B cell (primary cell): ENCODE measurements at regions not wholly inside any gene's neighbourhood (a gene's known extent, or its start where the extent isn't known, plus 50 kb on each side); places are given as distances from the start of the nearest gene placed in this dataset.

ENCODE experiments used
- ATAC-seq: fragments of 200-7000 bp; cut with Tn5 transposase; one replicate; pipeline ENCODE4 v1.10.0; 2021; ENCODE audit warnings: low read depth, mild to moderate bottlenecking, moderate number of reproducible peaks, moderate library complexity
- CTCF ChIA-PET: fragments of 350-600 bp; sonication (Branson Sonifier 250); formaldehyde crosslinking; loops from one replicate; lab custom pipeline; 2021; ENCODE audit warnings: antibody characterized with exemption, inconsistent platforms; lab: Charles Lee
- POLR2A ChIA-PET: fragments of 350-600 bp; sonication (Branson Sonifier 250); formaldehyde crosslinking; loops from one replicate; lab custom pipeline; 2021; ENCODE audit warnings: antibody characterized with exemption; lab: Charles Lee
- DNase-seq: peaks from one replicate; pipeline ENCODE4 v3.0.0; 2013
- H2AFZ ChIP-seq: 2 replicates; pipeline ENCODE4 v1.6.1; 2012; ENCODE audit warnings: mild to moderate bottlenecking, low read depth, low read length; ENCODE audit not compliant: insufficient read depth, poor library complexity, severe bottlenecking
- H3K27ac ChIP-seq, 2 donors: 1 replicate in 1 of 2; 2 replicates in 1 of 2; pipeline ENCODE4 v1.5.1; 2012 to 2013; ENCODE audit warnings: low read length in 2 of 2, mild to moderate bottlenecking in 2 of 2, moderate library complexity in 1 of 2
- H3K27me3 ChIP-seq, 4 experiments: fragments of 200-600 bp in 1 of 4; sonication (generic) in 1 of 4; replicated peaks in 1 of 4; 1 replicate in 2 of 4; 2 replicates in 2 of 4; pipeline versions ENCODE4 v1.6.1 to v1.7.0; 2013 to 2016; ENCODE audit warnings: low read length in 3 of 4, mild to moderate bottlenecking in 2 of 4, mixed read lengths in 1 of 4, moderate library complexity in 1 of 4; ENCODE audit not compliant: insufficient read depth in 4 of 4, control insufficient read depth in 3 of 4; ENCODE audit errors: control extremely low read depth in 1 of 4
- H3K36me3 ChIP-seq, 2 experiments: replicated peaks in 1 of 2; 1 replicate in 1 of 2; 2 replicates in 1 of 2; pipeline versions ENCODE4 v1.6.1 to v1.7.1; 2013; ENCODE audit warnings: low read length in 1 of 2; ENCODE audit not compliant: insufficient read depth in 2 of 2, control insufficient read depth in 1 of 2; ENCODE audit errors: control extremely low read depth in 1 of 2, extremely low read depth in 1 of 2
- H3K4me1 ChIP-seq, 2 donors: fragments of 200-600 bp in 1 of 2; sonication (generic) in 1 of 2; 1 replicate in 1 of 2; 2 replicates in 1 of 2; pipeline versions ENCODE4 v1.5.1 to v1.6.1; 2013 to 2017; ENCODE audit warnings: low read length in 2 of 2; ENCODE audit not compliant: control insufficient read depth in 2 of 2, insufficient read depth in 2 of 2
- H3K4me2 ChIP-seq: replicated peaks from 2 replicates; pipeline ENCODE3; 2012; ENCODE audit warnings: mild to moderate bottlenecking, low read depth, low read length; ENCODE audit not compliant: poor library complexity, severe bottlenecking
- H3K4me3 ChIP-seq, 5 experiments: fragments of 200-600 bp in 1 of 5; sonication (generic) in 1 of 5; 1 replicate in 3 of 5; 2 replicates in 2 of 5; pipeline versions ENCODE4 v1.5.1 to v1.7.0; 2011 to 2016; ENCODE audit warnings: low read length in 4 of 5, mild to moderate bottlenecking in 4 of 5, low read depth in 2 of 5, control low read depth in 1 of 5, moderate library complexity in 1 of 5; ENCODE audit not compliant: insufficient read depth in 1 of 5; ENCODE audit errors: control extremely low read depth in 1 of 5, extremely low read depth in 1 of 5
- H3K79me2 ChIP-seq: fragments of 200-600 bp; sonication (generic); one replicate; pipeline ENCODE4 v1.6.0; 2016; ENCODE audit warnings: low read length; ENCODE audit not compliant: control insufficient read depth, insufficient read depth
- H3K9ac ChIP-seq: fragments of 200-600 bp; sonication (generic); 2 replicates; pipeline ENCODE4 v1.6.1; 2017; ENCODE audit warnings: mild to moderate bottlenecking, low read length, moderate library complexity
- H3K9me3 ChIP-seq, 3 donors: one replicate each; pipeline versions ENCODE4 v1.6.1 to v1.7.1; 2013; ENCODE audit warnings: low read length in 2 of 3; ENCODE audit not compliant: control insufficient read depth in 2 of 3, insufficient read depth in 1 of 3; ENCODE audit errors: control extremely low read depth in 1 of 3
- H4K20me1 ChIP-seq: 2 replicates; pipeline ENCODE4 v1.6.0; 2012; ENCODE audit warnings: mild to moderate bottlenecking, low read length; ENCODE audit not compliant: insufficient read depth, control insufficient read depth, poor library complexity, severe bottlenecking
- H3K27ac Mint-ChIP-seq: one replicate; pipeline ENCODE4 v1.8.0; 2021; ENCODE audit warnings: mixed read lengths
- H3K27me3 Mint-ChIP-seq: one replicate; pipeline ENCODE4 v1.8.0; 2021; ENCODE audit warnings: mixed read lengths
- H3K4me1 Mint-ChIP-seq: one replicate; pipeline ENCODE4 v1.8.0; 2021; ENCODE audit warnings: mixed read lengths
- H3K4me3 Mint-ChIP-seq: one replicate; pipeline ENCODE4 v1.8.0; 2021; ENCODE audit warnings: mixed read lengths
- H3K9me3 Mint-ChIP-seq: one replicate; pipeline ENCODE4 v1.8.0; 2022; ENCODE audit warnings: mixed read lengths; ENCODE audit not compliant: insufficient read depth
- CTCF ChIP-seq: fragments of 200-600 bp; IDR thresholded peaks from one replicate; pipeline ENCODE4 v1.8.0; 2022; ENCODE audit warnings: antibody characterized with exemption, mild to moderate bottlenecking
- EZH2 ChIP-seq: IDR thresholded peaks from 2 replicates; pipeline ENCODE4 v1.6.1; 2012; ENCODE audit warnings: borderline replicate concordance, low read depth, mild to moderate bottlenecking, moderate library complexity, low read length; ENCODE audit not compliant: insufficient read depth, poor library complexity, severe bottlenecking
- WGBS: methylation state at CpG from one replicate; pipeline ENCODE4 v1.1.5; 2013; ENCODE audit warnings: missing lambda C conversion rate; ENCODE audit not compliant: insufficient coverage; 5-methylcytosine and 5-hydroxymethylcytosine counted together
- intact Hi-C: fragments of 100-400 bp; cut with micrococcal nuclease; formaldehyde crosslinking; loops from one replicate; pipeline ENCODE4 v1.10.0; 2022

- Histone ChIP-seq H3K9ac (no peak overlapping the region), H2AFZ (no peak overlapping the region), H3K79me2 (no peaks in the 10 kb centered on the region), H3K36me3 (no peaks in the 10 kb centered on the region), H3K27me3 (no peaks in the 10 kb centered on the region), H3K4me3 (no peak overlapping the region), H4K20me1 (no peaks in the 10 kb centered on the region), H3K4me1 (no peaks in the 10 kb centered on the region), H3K9me3 (peaks cover 0 to 7% (median 0%) of the 10 kb centered on the region in 3 donors), H3K27ac (no peak overlapping the region), H3K4me2 (no peak overlapping the region)
- 0% methylated on average over 1 of the region's 1 CpG for WGBS
- no peak for TF ChIP-seq EZH2
- no peak for TF ChIP-seq CTCF
- DNase-seq (no peak), ATAC-seq (no peak)
- H3K9me3 Mint-ChIP-seq = peaks cover 2% of the 10 kb centered on the region
- ChIA-PET POLR2A (no interaction called here), CTCF (no interaction called here)
- H3K4me1 Mint-ChIP-seq = no peaks in the 10 kb centered on the region
- H3K27ac Mint-ChIP-seq = no peak overlapping the region
- no peak overlapping the region for H3K4me3 Mint-ChIP-seq
- intact Hi-C loops = no loop called here
- peaks cover 10% of the 10 kb centered on the region for H3K27me3 Mint-ChIP-seq
These were observed 360.6 kb upstream of the GRAMD2B start for GRCh38 chr5:126062398-126063221.

GRCh38 chr5:126065061-126065460, 358.1 kb upstream of the GRAMD2B start:
- no peak overlapping the region for H3K9ac ChIP-seq
- no peaks in the 10 kb centered on the region for H3K27me3 ChIP-seq
- H3K27ac ChIP-seq = no peak overlapping the region
- H2AFZ ChIP-seq = no peak overlapping the region
- TF ChIP-seq EZH2 (no peak), CTCF (no peak)
- H3K36me3 ChIP-seq = no peaks in the 10 kb centered on the region
- ChIA-PET CTCF (no interaction called here), POLR2A (no interaction called here)
- DNase-seq (no peak), ATAC-seq (no peak)
- H3K27me3 Mint-ChIP-seq = peaks cover 13% of the 10 kb centered on the region
- H3K4me3 Mint-ChIP-seq = no peak overlapping the region
- no peak overlapping the region for H3K4me2 ChIP-seq
- no peak overlapping the region for H3K4me3 ChIP-seq
- intact Hi-C loops = no loop called here
- WGBS = 96% methylated on average over 3 of the region's 3 CpGs
- H3K4me1 Mint-ChIP-seq = no peaks in the 10 kb centered on the region
- peaks cover 0 to 4% (median 0%) of the 10 kb centered on the region in 3 donors for H3K9me3 ChIP-seq
- no peaks in the 10 kb centered on the region for H3K9me3 Mint-ChIP-seq
- no peaks in the 10 kb centered on the region for H4K20me1 ChIP-seq
- H3K79me2 ChIP-seq = no peaks in the 10 kb centered on the region
- no peak overlapping the region for H3K27ac Mint-ChIP-seq
- H3K4me1 ChIP-seq = no peaks in the 10 kb centered on the region
